Glutamatergic neuron (in vitro differentiated cells): ENCODE measurements at regions not wholly inside any gene's neighbourhood (a gene's known extent, or its start where the extent isn't known, plus 50 kb on each side); places are given as distances from the start of the nearest gene placed in this dataset.

ENCODE experiments used
- DNase-seq: peaks from one replicate; pipeline ENCODE4 v3.0.0; 2022
- H3K27ac Mint-ChIP-seq: one replicate; pipeline ENCODE4 v1.8.0; 2020; ENCODE audit warnings: mild to moderate bottlenecking, mixed read lengths, inconsistent platforms; ENCODE audit not compliant: unreplicated experiment
- H3K27me3 Mint-ChIP-seq: one replicate; pipeline ENCODE4 v1.8.0; 2020; ENCODE audit warnings: mild to moderate bottlenecking, moderate library complexity, mixed read lengths, inconsistent platforms; ENCODE audit not compliant: unreplicated experiment
- H3K36me3 Mint-ChIP-seq: one replicate; pipeline ENCODE4 v1.8.0; 2020; ENCODE audit warnings: mild to moderate bottlenecking, mixed read lengths, inconsistent platforms; ENCODE audit not compliant: unreplicated experiment
- H3K4me1 Mint-ChIP-seq: one replicate; pipeline ENCODE4 v1.8.0; 2020; ENCODE audit warnings: mild to moderate bottlenecking, low read depth, mixed read lengths, inconsistent platforms; ENCODE audit not compliant: unreplicated experiment
- H3K4me3 Mint-ChIP-seq: one replicate; pipeline ENCODE4 v1.8.0; 2020; ENCODE audit warnings: mild to moderate bottlenecking, mixed read lengths, inconsistent platforms; ENCODE audit not compliant: unreplicated experiment
- H3K9me3 Mint-ChIP-seq: one replicate; pipeline ENCODE4 v1.8.0; 2020; ENCODE audit warnings: mild to moderate bottlenecking, moderate library complexity, mixed read lengths, inconsistent platforms; ENCODE audit not compliant: unreplicated experiment
- CTCF ChIP-seq: fragments of 200-600 bp; sonication (generic); IDR thresholded peaks from one replicate; pipeline ENCODE4 v1.5.0; 2021; ENCODE audit not compliant: partially characterized antibody, unreplicated experiment

- H3K27ac Mint-ChIP-seq = no peak overlapping the region
- H3K27me3 Mint-ChIP-seq = no peaks in the 10 kb centered on the region
- TF ChIP-seq CTCF = no peak
- no peaks in the 10 kb centered on the region for H3K9me3 Mint-ChIP-seq
- H3K36me3 Mint-ChIP-seq = no peaks in the 10 kb centered on the region
- no peak overlapping the region for H3K4me3 Mint-ChIP-seq
- DNase-seq = no peak
- no peaks in the 10 kb centered on the region for H3K4me1 Mint-ChIP-seq
Measured at GRCh38 chr3:79973917-79974595, 206.3 kb upstream of the ROBO1 start.

GRCh38 chr3:79973482-79973881 is 205.7 kb upstream of the ROBO1 start:
- H3K36me3 Mint-ChIP-seq = no peaks in the 10 kb centered on the region
- H3K4me1 Mint-ChIP-seq = no peaks in the 10 kb centered on the region
- H3K27me3 Mint-ChIP-seq = no peaks in the 10 kb centered on the region
- no peak overlapping the region for H3K4me3 Mint-ChIP-seq
- H3K9me3 Mint-ChIP-seq = no peaks in the 10 kb centered on the region
- no peak for TF ChIP-seq CTCF
- H3K27ac Mint-ChIP-seq = no peak overlapping the region
- DNase-seq = no peak

- TF ChIP-seq CTCF = no peak
- no peak overlapping the region for H3K27ac Mint-ChIP-seq
- H3K9me3 Mint-ChIP-seq = no peaks in the 10 kb centered on the region
- H3K4me3 Mint-ChIP-seq = no peak overlapping the region
- H3K4me1 Mint-ChIP-seq = no peaks in the 10 kb centered on the region
- peaks cover 4% of the 10 kb centered on the region for H3K36me3 Mint-ChIP-seq
- H3K27me3 Mint-ChIP-seq = no peaks in the 10 kb centered on the region
- no peak for DNase-seq
Measured at GRCh38 chr3:79968418-79968817, 200.6 kb upstream of the ROBO1 start.

- no peaks in the 10 kb centered on the region for H3K9me3 Mint-ChIP-seq
- no peak for DNase-seq
- no peaks in the 10 kb centered on the region for H3K4me1 Mint-ChIP-seq
- H3K27ac Mint-ChIP-seq = no peak overlapping the region
- no peak for TF ChIP-seq CTCF
- no peak overlapping the region for H3K4me3 Mint-ChIP-seq
- H3K36me3 Mint-ChIP-seq = peaks cover 5% of the 10 kb centered on the region
- H3K27me3 Mint-ChIP-seq = no peaks in the 10 kb centered on the region
Measured at GRCh38 chr3:79960594-79960993, 192.8 kb upstream of the ROBO1 start.

GRCh38 chr3:79957066-79957465 is 189.3 kb upstream of the ROBO1 start:
- no peaks in the 10 kb centered on the region for H3K27me3 Mint-ChIP-seq
- peaks cover 3% of the 10 kb centered on the region for H3K4me1 Mint-ChIP-seq
- no peak overlapping the region for H3K4me3 Mint-ChIP-seq
- no peak for TF ChIP-seq CTCF
- no peaks in the 10 kb centered on the region for H3K36me3 Mint-ChIP-seq
- H3K9me3 Mint-ChIP-seq = no peaks in the 10 kb centered on the region
- DNase-seq = no peak
- no peak overlapping the region for H3K27ac Mint-ChIP-seq
